HepG2 (cell line): ENCODE measurements at regions not wholly inside any gene's neighbourhood (a gene's known extent, or its start where the extent isn't known, plus 50 kb on each side); places are given as distances from the start of the nearest gene placed in this dataset.

Experiments used
- ATAC-seq: fragments of 200-7000 bp; cut with Tn5 transposase; 3 replicates; pipeline ENCODE4 v1.9.1; 2020; ENCODE audit warnings: mild to moderate bottlenecking, moderate library complexity
- BruUV-seq: library from RNA; stranded (reverse); fragments of 400-500 nt; replicated peaks from 2 replicates; lab custom pipeline; 2021; lab: Mats Ljungman, UMichigan
- CTCF ChIA-PET: fragments of 300-600 bp; formaldehyde crosslinking; extraction: SDS; loops from one replicate; lab custom pipeline; 2021; ENCODE audit warnings: low total read pairs, inconsistent platforms, low intra/inter-chr PET ratio; lab: Yijun Ruan, JAX
- POLR2A ChIA-PET: fragments of 350-600 bp; sonication (Branson Sonifier 250); formaldehyde crosslinking; loops from one replicate; lab custom pipeline; 2020; ENCODE audit warnings: antibody characterized with exemption, inconsistent platforms; lab: Yijun Ruan, JAX
- DNase-seq: peaks from one replicate; pipeline ENCODE4 v3.0.0-alpha.2; 2015; ENCODE audit warnings: low spot score
- FAIRE-seq: peaks from 3 replicates; lab custom pipeline; 2011; peaks lifted over from hg19 to GRCh38; lab: Jason Lieb, UNC
- H2AFZ ChIP-seq: one replicate; pipeline ENCODE4 v1.6.1; 2011; ENCODE audit warnings: low read length, inconsistent platforms
- H3K27ac ChIP-seq: fragments of 300-600 bp; 3 replicates; pipeline ENCODE4 v1.8.0; 2011; ENCODE audit warnings: mixed run types, mild to moderate bottlenecking, mixed read lengths, low read length, inconsistent platforms; ENCODE audit not compliant: insufficient read depth; ENCODE audit errors: extremely low read length
- H3K27me3 ChIP-seq, 2 experiments: fragments of 200-600 bp in 1 of 2; 2 replicates in 1 of 2; 3 replicates in 1 of 2; pipeline versions ENCODE4 v1.6.0 to v1.8.0; 2011; ENCODE audit warnings: low read length in 2 of 2, mild to moderate bottlenecking in 2 of 2, moderate library complexity in 2 of 2, inconsistent platforms in 1 of 2; ENCODE audit not compliant: insufficient read depth in 2 of 2, control insufficient read depth in 1 of 2
- H3K36me3 ChIP-seq, 2 experiments: fragments of 200-600 bp in 1 of 2; replicated peaks in 1 of 2; 2 replicates in 1 of 2; 3 replicates in 1 of 2; pipeline versions ENCODE4 v1.5.1 to v1.8.0; 2011; ENCODE audit warnings: low read length in 2 of 2, inconsistent platforms in 1 of 2; ENCODE audit not compliant: insufficient read depth in 2 of 2, control insufficient read depth in 1 of 2
- H3K4me1 ChIP-seq: 2 replicates; pipeline ENCODE4 v1.5.1; 2012; ENCODE audit warnings: low read length, inconsistent platforms; ENCODE audit not compliant: insufficient read depth
- H3K4me2 ChIP-seq: 2 replicates; pipeline ENCODE4 v1.6.0; 2011; ENCODE audit warnings: low read depth, low read length, inconsistent platforms
- H3K4me3 ChIP-seq, 3 experiments: fragments of 200-600 bp in 1 of 3; sonication (generic), shearing (Covaris generic) in 1 of 3; replicated peaks in 1 of 3; 2 replicates each; pipeline ENCODE4 v1.5.1; 2011 to 2016; ENCODE audit warnings: low read length in 3 of 3, inconsistent platforms in 2 of 3, low read depth in 2 of 3, mild to moderate bottlenecking in 2 of 3, control low read depth in 1 of 3, mixed read lengths in 1 of 3; ENCODE audit not compliant: insufficient read depth in 1 of 3
- H3K79me2 ChIP-seq: one replicate; pipeline ENCODE4 v1.6.1; 2011; ENCODE audit warnings: low read length, inconsistent platforms; ENCODE audit not compliant: insufficient read depth
- H3K9ac ChIP-seq: 2 replicates; pipeline ENCODE4 v1.6.0; 2011; ENCODE audit warnings: mild to moderate bottlenecking, low read depth, low read length, inconsistent platforms; ENCODE audit not compliant: insufficient read depth
- H3K9me3 ChIP-seq: 2 replicates; pipeline ENCODE4 v1.5.1; 2012; ENCODE audit warnings: mild to moderate bottlenecking, low read length
- H4K20me1 ChIP-seq: 2 replicates; pipeline ENCODE4 v1.6.0; 2011; ENCODE audit warnings: inconsistent platforms, mild to moderate bottlenecking, low read length, moderate library complexity; ENCODE audit not compliant: insufficient read depth
- EEA1 ChIP-seq: sonication (generic); formaldehyde crosslinking; IDR thresholded peaks from 2 replicates; pipeline ENCODE4 v1.5.1; 2020; ENCODE audit warnings: mild to moderate bottlenecking, missing genetic modification reagents, borderline replicate concordance
- ERF ChIP-seq: IDR thresholded peaks from 2 replicates; pipeline ENCODE4 v1.6.1; 2018; ENCODE audit warnings: missing biosample characterization, missing genetic modification reagents
- MYNN ChIP-seq: sonication (generic); formaldehyde crosslinking; IDR thresholded peaks from 2 replicates; pipeline ENCODE4 v1.4.0; 2020; ENCODE audit warnings: mild to moderate bottlenecking, low read depth, missing genetic modification reagents
- NFIC ChIP-seq: IDR thresholded peaks from 2 replicates; pipeline ENCODE4 v1.6.1; 2012; ENCODE audit warnings: mild to moderate bottlenecking, low read length, inconsistent platforms
- SOX13 ChIP-seq, 3 experiments: fragments of 450-650 bp in 1 of 3; sonication (generic) in 1 of 3; formaldehyde crosslinking in 1 of 3; IDR thresholded peaks in 2 of 3; conservative IDR thresholded peaks in 1 of 3; 2 replicates each; pipeline versions ENCODE4 v1.5.0 to v1.6.1; 2016 to 2020; ENCODE audit warnings: antibody characterized with exemption in 1 of 3, mild to moderate bottlenecking in 1 of 3, missing compliant biosample characterization in 1 of 3, missing genetic modification reagents in 1 of 3, moderate library complexity in 1 of 3
- TARDBP ChIP-seq: sonication (generic); formaldehyde crosslinking; IDR thresholded peaks from 2 replicates; pipeline ENCODE4 v1.8.0; 2022; ENCODE audit warnings: mild to moderate bottlenecking, missing genetic modification reagents
- TCF12 ChIP-seq, 2 experiments: fragments of 450-650 bp in 1 of 2; sonication (generic) in 1 of 2; formaldehyde crosslinking in 1 of 2; IDR thresholded peaks; 2 replicates each; pipeline versions ENCODE4 v1.6.1 to v1.8.0; 2017 to 2022; ENCODE audit warnings: antibody characterized with exemption in 1 of 2, mild to moderate bottlenecking in 1 of 2, missing genetic modification reagents in 1 of 2, moderate library complexity in 1 of 2
- ZBTB2 ChIP-seq: sonication (generic); formaldehyde crosslinking; IDR thresholded peaks from 2 replicates; pipeline ENCODE4 v1.8.0; 2022; ENCODE audit warnings: low read depth, missing genetic modification reagents
- ZC3H13 ChIP-seq: sonication (generic); formaldehyde crosslinking; IDR thresholded peaks from 2 replicates; pipeline ENCODE4 v1.8.1; 2023; ENCODE audit warnings: mild to moderate bottlenecking, missing genetic modification reagents, moderate library complexity
- ZFP36 ChIP-seq: fragments of 150-350 bp; IDR thresholded peaks from 2 replicates; pipeline ENCODE4 v1.6.1; 2018; ENCODE audit warnings: borderline replicate concordance, low read length, low read depth; ENCODE audit not compliant: partially characterized antibody
- ZNF280B ChIP-seq: sonication (generic); formaldehyde crosslinking; IDR thresholded peaks from 2 replicates; pipeline ENCODE4 v1.5.0; 2020; ENCODE audit warnings: missing genetic modification reagents, mild to moderate bottlenecking, borderline replicate concordance
- ZNF292 ChIP-seq: sonication (generic); formaldehyde crosslinking; IDR thresholded peaks from 2 replicates; pipeline ENCODE4 v1.8.1; 2022; ENCODE audit warnings: mild to moderate bottlenecking, low read depth, missing genetic modification reagents, borderline replicate concordance
- ZNF557 ChIP-seq: sonication (generic); formaldehyde crosslinking; IDR thresholded peaks from 2 replicates; pipeline ENCODE4 v1.4.0; 2020; ENCODE audit warnings: missing genetic modification reagents
- WGBS: methylation state at CpG from one replicate; pipeline ENCODE4 v1.1.6; 2017; ENCODE audit warnings: low lambda C conversion rate; 5-methylcytosine and 5-hydroxymethylcytosine counted together
- in situ Hi-C: cut with HindIII; loops from 2 replicates; pipeline ENCODE4 v1.10.0; 2017; ENCODE audit warnings: low pct_unique_long_range_greater_than_20kb; ENCODE audit not compliant: extremely low pct_ligation_motif_present
- intact Hi-C: fragments of 100-400 bp; cut with micrococcal nuclease; formaldehyde crosslinking; loops from one replicate; pipeline ENCODE4 v1.10.0; 2022; ENCODE audit not compliant: unreplicated experiment
- TF ChIP-seq, protein P1 (sequence below): sonication (generic); formaldehyde crosslinking; IDR thresholded peaks from 2 replicates; pipeline ENCODE4 v1.4.0; 2020; ENCODE audit warnings: mild to moderate bottlenecking, missing genetic modification reagents

GRCh38 chr1:222224636-222225315 is 323.1 kb downstream of the HHIPL2 start:
- FAIRE-seq (no peak), ATAC-seq (no peak), DNase-seq (no peak)
- no TSS peak for BruUV-seq
- Histone ChIP-seq H3K4me3 (no peak overlapping the region), H3K27me3 (no peaks in the 10 kb centered on the region), H3K9me3 (no peaks in the 10 kb centered on the region), H3K36me3 (no peaks in the 10 kb centered on the region), H2AFZ (no peak overlapping the region), H3K27ac (no peak overlapping the region), H3K9ac (no peak overlapping the region), H4K20me1 (no peaks in the 10 kb centered on the region), H3K4me1 (no peaks in the 10 kb centered on the region), H3K4me2 (no peak overlapping the region), H3K79me2 (no peaks in the 10 kb centered on the region)
- WGBS = 2% methylated on average over 4 of the region's 4 CpGs
- in situ Hi-C loops (no loop called here), intact Hi-C loops (no loop called here)
- POLR2A ChIA-PET = no interaction called here
- CTCF ChIA-PET = no interaction called here
- TF ChIP-seq ZNF280B (CRISPR knock-in tag) = no peak
- TF ChIP-seq EEA1 (CRISPR knock-in tag) = no peak
- no peak for TF ChIP-seq SOX13 (IDR thresholded peaks at IDR 0.05)
- TF ChIP-seq SOX13 (CRISPR knock-in tag; conservative IDR thresholded peaks at IDR 0.05 in 1 of 2, IDR thresholded peaks at IDR 0.05 in 1 of 2) = no peak
- no peak for TF ChIP-seq ZC3H13 (CRISPR knock-in tag)
- TF ChIP-seq MYNN (CRISPR knock-in tag) = no peak
- no peak for TF ChIP-seq ZFP36
- TF ChIP-seq ZNF292 (CRISPR knock-in tag) = no peak
- TF ChIP-seq TARDBP = no peak
- no peak for TF ChIP-seq TCF12 (IDR thresholded peaks at IDR 0.05)
- TF ChIP-seq TCF12 (CRISPR knock-in tag; IDR thresholded peaks at IDR 0.05) = no peak
- TF ChIP-seq, protein P1, sequence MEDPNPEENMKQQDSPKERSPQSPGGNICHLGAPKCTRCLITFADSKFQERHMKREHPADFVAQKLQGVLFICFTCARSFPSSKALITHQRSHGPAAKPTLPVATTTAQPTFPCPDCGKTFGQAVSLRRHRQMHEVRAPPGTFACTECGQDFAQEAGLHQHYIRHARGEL (CRISPR knock-in tag) = no peak
- no peak for TF ChIP-seq NFIC
- TF ChIP-seq ZBTB2 (CRISPR knock-in tag) = no peak
- TF ChIP-seq ERF (CRISPR knock-in tag) = no peak
- TF ChIP-seq ZNF557 (CRISPR knock-in tag) = no peak
